ENCODE measurements at regions not wholly inside any gene's neighbourhood (a gene's known extent, or its start where the extent isn't known, plus 50 kb on each side); places are given as distances from the start of the nearest gene placed in this dataset.

DNA sequence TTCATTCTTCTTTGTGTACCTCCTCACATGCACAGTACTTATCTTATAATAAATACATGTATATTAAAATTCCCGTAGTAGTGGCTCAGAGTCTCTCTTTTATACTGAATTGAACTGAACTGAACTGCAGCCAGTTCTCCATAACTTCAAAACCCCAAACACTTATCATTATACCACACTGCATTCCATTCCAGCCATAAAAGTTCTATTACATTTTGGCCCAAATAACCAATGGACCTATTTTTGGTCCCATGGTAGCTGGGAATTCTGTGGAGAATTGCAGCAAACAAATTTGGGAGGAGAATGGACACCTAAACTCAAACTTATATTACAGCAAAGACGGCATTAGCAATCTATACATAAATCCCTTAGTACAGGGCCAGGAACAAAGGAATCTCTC is 86.6 kb upstream of the C1orf87 start:
- H3K4me3 ChIP-seq (replicated peaks; ENCODE audit: low read depth, low read length): no peak overlapping the region
- TF ChIP-seq, protein P1, sequence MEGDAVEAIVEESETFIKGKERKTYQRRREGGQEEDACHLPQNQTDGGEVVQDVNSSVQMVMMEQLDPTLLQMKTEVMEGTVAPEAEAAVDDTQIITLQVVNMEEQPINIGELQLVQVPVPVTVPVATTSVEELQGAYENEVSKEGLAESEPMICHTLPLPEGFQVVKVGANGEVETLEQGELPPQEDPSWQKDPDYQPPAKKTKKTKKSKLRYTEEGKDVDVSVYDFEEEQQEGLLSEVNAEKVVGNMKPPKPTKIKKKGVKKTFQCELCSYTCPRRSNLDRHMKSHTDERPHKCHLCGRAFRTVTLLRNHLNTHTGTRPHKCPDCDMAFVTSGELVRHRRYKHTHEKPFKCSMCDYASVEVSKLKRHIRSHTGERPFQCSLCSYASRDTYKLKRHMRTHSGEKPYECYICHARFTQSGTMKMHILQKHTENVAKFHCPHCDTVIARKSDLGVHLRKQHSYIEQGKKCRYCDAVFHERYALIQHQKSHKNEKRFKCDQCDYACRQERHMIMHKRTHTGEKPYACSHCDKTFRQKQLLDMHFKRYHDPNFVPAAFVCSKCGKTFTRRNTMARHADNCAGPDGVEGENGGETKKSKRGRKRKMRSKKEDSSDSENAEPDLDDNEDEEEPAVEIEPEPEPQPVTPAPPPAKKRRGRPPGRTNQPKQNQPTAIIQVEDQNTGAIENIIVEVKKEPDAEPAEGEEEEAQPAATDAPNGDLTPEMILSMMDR (IDR thresholded peaks at IDR 0.05; ENCODE audit: low read depth, low read length, missing control alignments): no peak
- DNase-seq (ENCODE audit: extremely low read depth, low read depth): no peak

DNA sequence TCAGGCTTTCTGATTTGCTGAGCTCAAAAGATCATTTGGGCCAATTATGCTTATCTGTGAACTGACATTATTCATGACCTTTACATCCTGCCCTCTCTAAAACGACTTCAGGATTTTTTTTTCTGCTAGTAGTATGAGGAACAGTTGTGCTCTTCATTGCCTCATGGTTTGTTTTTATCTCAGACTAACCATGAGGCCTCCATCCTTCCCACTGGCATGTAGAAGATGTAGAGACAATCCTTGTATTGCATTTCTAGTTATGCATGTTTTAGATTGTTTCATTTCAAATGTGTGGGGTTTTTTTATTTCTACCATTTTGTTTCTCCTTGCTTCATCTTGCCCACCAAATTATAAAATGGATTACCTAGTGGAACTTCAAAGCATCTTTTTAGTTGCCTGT is 82.8 kb upstream of the C1orf87 start:
- TF ChIP-seq, protein P1 (IDR thresholded peaks at IDR 0.05; ENCODE audit: low read depth, low read length, missing control alignments): no peak

DNA sequence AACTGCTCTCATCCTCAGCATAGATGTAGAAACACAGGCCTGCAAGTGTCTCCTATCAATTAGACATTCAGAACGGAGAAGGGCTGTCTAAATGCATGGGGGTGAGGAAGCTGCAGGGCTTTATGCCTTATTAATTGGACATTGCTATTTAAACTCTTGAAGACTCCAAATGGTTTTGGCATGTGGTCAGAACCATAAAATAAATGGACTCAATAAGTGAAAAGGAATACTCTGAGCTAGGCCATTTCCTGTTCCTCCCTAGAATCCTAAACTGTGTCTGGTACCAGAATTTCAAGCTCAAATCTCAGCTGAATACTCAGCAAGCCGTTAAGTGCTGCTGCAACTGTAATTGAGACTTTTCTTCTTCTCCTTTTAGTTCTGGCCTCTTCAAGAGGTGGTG is 80.4 kb upstream of the C1orf87 start:
- no peak for DNase-seq (ENCODE audit: extremely low read depth, low read depth)
- TF ChIP-seq, protein P1 (IDR thresholded peaks at IDR 0.05; ENCODE audit: low read depth, low read length, missing control alignments): no peak
- no peak overlapping the region for H3K4me3 ChIP-seq (replicated peaks; ENCODE audit: low read depth, low read length)

More for the DNA sequence above, 82.8 kb upstream of the C1orf87 start:
- DNase-seq (ENCODE audit: extremely low read depth, low read depth): no peak
- no peak overlapping the region for H3K4me3 ChIP-seq (replicated peaks; ENCODE audit: low read depth, low read length)

DNA sequence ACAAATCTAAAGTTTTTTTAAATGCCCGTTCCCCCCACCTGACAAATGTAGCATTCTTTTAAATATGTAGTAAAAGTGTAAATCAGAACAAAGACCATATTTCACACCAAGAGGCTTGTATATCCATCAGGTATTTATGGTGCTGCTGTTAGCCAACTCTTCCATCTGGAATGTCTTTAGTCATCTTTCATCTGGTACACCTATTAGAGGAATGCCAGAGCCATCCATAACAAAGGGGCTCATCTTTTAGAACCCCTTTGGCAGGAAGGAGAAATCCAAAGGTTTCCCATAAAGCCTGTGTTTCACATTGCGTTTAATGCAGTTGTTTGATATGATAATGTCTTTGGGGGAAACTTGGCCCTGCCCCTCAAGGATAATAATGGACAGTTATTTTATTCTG is 79.3 kb upstream of the C1orf87 start:
- no peak overlapping the region for H3K4me3 ChIP-seq (replicated peaks; ENCODE audit: low read depth, low read length)
- no peak for DNase-seq (ENCODE audit: extremely low read depth, low read depth)
- TF ChIP-seq, protein P1 (IDR thresholded peaks at IDR 0.05; ENCODE audit: low read depth, low read length, missing control alignments): no peak

DNA sequence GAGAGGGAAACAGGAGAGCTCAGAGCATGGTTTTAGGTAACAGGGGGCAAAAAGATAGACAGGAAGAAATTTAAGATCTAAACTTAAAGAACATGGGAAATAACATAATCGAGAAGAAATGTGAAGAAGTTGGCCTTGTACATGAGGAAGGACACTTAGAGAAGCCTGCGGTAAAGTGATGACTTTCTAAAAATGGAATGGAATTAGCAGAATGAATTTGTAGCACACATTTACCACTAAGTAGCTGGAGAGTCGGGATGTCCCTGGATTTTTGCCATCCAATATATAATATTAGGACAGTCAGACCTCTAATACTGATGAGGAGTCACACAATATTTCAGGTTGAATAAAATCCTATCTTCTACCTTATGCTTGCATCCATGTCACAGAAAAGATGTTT is 77.7 kb upstream of the C1orf87 start:
- TF ChIP-seq, protein P1 (IDR thresholded peaks at IDR 0.05; ENCODE audit: low read depth, low read length, missing control alignments): no peak
- no peak for DNase-seq (ENCODE audit: extremely low read depth, low read depth)
- H3K4me3 ChIP-seq (replicated peaks; ENCODE audit: low read depth, low read length): no peak overlapping the region

DNA sequence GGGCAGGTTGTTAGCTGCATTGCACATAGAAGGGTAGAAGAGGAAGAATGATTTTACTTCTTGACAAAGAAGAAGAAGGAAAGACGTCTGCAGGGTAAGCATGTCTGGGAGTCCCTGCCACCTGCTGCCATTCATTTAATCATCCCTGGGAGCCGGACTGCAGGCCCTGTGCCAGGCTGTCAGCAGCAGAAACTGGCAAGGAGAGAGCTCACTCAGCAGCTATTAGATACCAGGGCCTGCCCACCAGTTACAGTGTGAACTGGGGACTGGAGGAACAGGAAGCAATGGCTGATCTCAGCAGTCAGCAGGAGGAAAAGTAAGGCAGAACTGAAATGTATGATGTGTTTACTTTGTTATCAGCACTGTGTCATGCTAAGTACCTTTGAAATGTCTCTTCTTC is 75.7 kb upstream of the C1orf87 start:
- H3K4me3 ChIP-seq (replicated peaks; ENCODE audit: low read depth, low read length): no peak overlapping the region
- no peak for DNase-seq (ENCODE audit: extremely low read depth, low read depth)
- TF ChIP-seq, protein P1 (IDR thresholded peaks at IDR 0.05; ENCODE audit: low read depth, low read length, missing control alignments): no peak

DNA sequence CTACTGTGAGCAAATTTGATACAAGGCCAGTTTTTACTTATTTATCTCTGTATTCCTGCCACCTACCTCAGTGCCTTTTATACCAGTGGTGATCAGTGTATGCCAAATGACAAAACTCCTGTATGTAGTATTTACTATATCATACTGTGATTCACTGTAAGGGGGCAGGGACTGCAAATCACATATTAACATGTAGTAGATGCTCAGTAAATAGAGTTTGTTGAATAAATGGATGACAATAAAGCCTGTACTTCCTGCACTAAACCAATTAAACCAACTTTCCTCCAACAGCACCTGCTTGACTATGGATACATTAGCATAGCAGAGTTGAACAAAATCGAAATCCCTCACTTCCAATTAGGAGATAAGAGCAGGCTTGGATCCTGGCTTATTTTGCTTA is 73.3 kb upstream of the C1orf87 start:
- TF ChIP-seq, protein P1 (IDR thresholded peaks at IDR 0.05; ENCODE audit: low read depth, low read length, missing control alignments): no peak
- no peak for DNase-seq (ENCODE audit: extremely low read depth, low read depth)
- no peak overlapping the region for H3K4me3 ChIP-seq (replicated peaks; ENCODE audit: low read depth, low read length)

Measured in HFF-Myc (cell line).